Suppressor macrophage treated with lipopolysaccharide for 1 hour (primary cell): ENCODE measurements at regions not wholly inside any gene's neighbourhood (a gene's known extent, or its start where the extent isn't known, plus 50 kb on each side); places are given as distances from the start of the nearest gene placed in this dataset.
"Not testable (repeated sequence)": the region's sequence is repeated elsewhere in the genome, so short reads cannot be mapped to it uniquely, and the experiment has no call there.

Experiments used
- DNase-seq, 3 donors: peaks; one replicate each; pipeline ENCODE4 v3.0.0-alpha.2; 2020 to 2022

- DNase-seq, result no peak
Measured at GRCh38 chr15:95681836-95682544, 648.5 kb upstream of the NR2F2 start.

GRCh38 chr15:95684126-95684525, 646.4 kb upstream of the NR2F2 start:
- no peak for DNase-seq

- no peak for DNase-seq
Measured at GRCh38 chr15:95684693-95685115, 645.8 kb upstream of the NR2F2 start.

- no peak for DNase-seq
Measured at GRCh38 chr15:95687061-95687460, 643.4 kb upstream of the NR2F2 start.

GRCh38 chr15:95687686-95688085, 642.8 kb upstream of the NR2F2 start:
- DNase-seq, result no peak

GRCh38 chr15:95690631-95691340, 639.7 kb upstream of the NR2F2 start:
- DNase-seq, result no peak

- DNase-seq, result no peak
Measured at GRCh38 chr15:95693917-95694316, 636.6 kb upstream of the NR2F2 start.

- DNase-seq, result no peak
Measured at GRCh38 chr15:95698230-95698629, 632.3 kb upstream of the NR2F2 start.

GRCh38 chr15:95698951-95699350, 631.5 kb upstream of the NR2F2 start:
- no peak for DNase-seq

- DNase-seq, result no peak
Measured at GRCh38 chr15:95699578-95699977, 630.9 kb upstream of the NR2F2 start.

GRCh38 chr15:95700692-95701091, 629.8 kb upstream of the NR2F2 start:
- not testable (repeated sequence) for DNase-seq

- DNase-seq, result peak in 1 of 3 donors; percentile 0
Measured at GRCh38 chr15:95701410-95701809, 629.1 kb upstream of the NR2F2 start.

GRCh38 chr15:95709959-95710695, 620.4 kb upstream of the NR2F2 start:
- no peak for DNase-seq

- no peak for DNase-seq
Measured at GRCh38 chr15:95712785-95713184, 617.7 kb upstream of the NR2F2 start.

GRCh38 chr15:95713324-95713723, 617.2 kb upstream of the NR2F2 start:
- no peak for DNase-seq

GRCh38 chr15:95715116-95715903, 615.2 kb upstream of the NR2F2 start:
- no peak for DNase-seq

- DNase-seq, result no peak
Measured at GRCh38 chr15:95715906-95716656, 614.4 kb upstream of the NR2F2 start.

GRCh38 chr15:95716708-95717107, 613.8 kb upstream of the NR2F2 start:
- DNase-seq, result no peak

- DNase-seq, result no peak
Measured at GRCh38 chr15:95718441-95718840, 612.1 kb upstream of the NR2F2 start.

- DNase-seq, result no peak
Measured at GRCh38 chr15:95724908-95725633, 605.4 kb upstream of the NR2F2 start.

- no peak for DNase-seq
Measured at GRCh38 chr15:95726891-95727290, 603.6 kb upstream of the NR2F2 start.

- DNase-seq, result no peak
Measured at GRCh38 chr15:95733931-95734330, 596.6 kb upstream of the NR2F2 start.
